Kidney (tissue), 13 donors: ENCODE measurements at regions not wholly inside any gene's neighbourhood (a gene's known extent, or its start where the extent isn't known, plus 50 kb on each side); places are given as distances from the start of the nearest gene placed in this dataset.

Experiments
- DNase-seq, 5 donors: peaks; one replicate each; pipeline ENCODE4 v3.0.0-alpha.2; 2013 to 2020
- FAIRE-seq: peaks from 2 replicates; lab custom pipeline; 2012; peaks lifted over from hg19 to GRCh38; lab: Jason Lieb, UNC
- H3K27ac ChIP-seq, 2 donors: one replicate each; pipeline ENCODE4 v1.7.0; 2013; ENCODE audit warnings: low read depth in 2 of 2, low read length in 2 of 2, inconsistent platforms in 1 of 2
- H3K27me3 ChIP-seq: one replicate; pipeline ENCODE4 v1.7.1; 2013; ENCODE audit warnings: low read length, inconsistent platforms; ENCODE audit not compliant: control insufficient read depth, insufficient read depth
- H3K36me3 ChIP-seq, 3 donors: one replicate each; pipeline versions ENCODE4 v1.7.0 to v1.7.1; 2013; ENCODE audit warnings: low read length in 3 of 3, control low read depth in 1 of 3, inconsistent platforms in 1 of 3; ENCODE audit not compliant: insufficient read depth in 3 of 3, control insufficient read depth in 2 of 3
- H3K4me1 ChIP-seq, 3 donors: one replicate each; pipeline versions ENCODE4 v1.7.0 to v1.7.1; 2013; ENCODE audit warnings: low read length in 3 of 3, inconsistent platforms in 1 of 3, low read depth in 1 of 3; ENCODE audit not compliant: control insufficient read depth in 2 of 3, insufficient read depth in 2 of 3
- H3K4me3 ChIP-seq, 3 donors: one replicate each; pipeline versions ENCODE4 v1.7.0 to v1.8.1; 2013; ENCODE audit warnings: low read length in 3 of 3, control low read depth in 1 of 3, inconsistent platforms in 1 of 3
- H3K9ac ChIP-seq, 3 donors: one replicate each; pipeline versions ENCODE4 v1.7.0 to v1.7.1; 2013; ENCODE audit warnings: low read length in 3 of 3, control low read depth in 1 of 3, inconsistent platforms in 1 of 3
- H3K9me3 ChIP-seq, 3 donors: one replicate each; pipeline versions ENCODE4 v1.7.0 to v1.7.1; 2013; ENCODE audit warnings: low read length in 3 of 3, control low read depth in 1 of 3, inconsistent platforms in 1 of 3; ENCODE audit not compliant: control insufficient read depth in 2 of 3, insufficient read depth in 1 of 3
- CTCF ChIP-seq: IDR thresholded peaks from 3 replicates; pipeline ENCODE4 v1.5.1; 2012; ENCODE audit warnings: mild to moderate bottlenecking, moderate library complexity, borderline replicate concordance; ENCODE audit not compliant: insufficient read depth; ENCODE audit errors: extremely low read depth
- intact Hi-C: fragments of 100-400 bp; cut with DNase I; formaldehyde crosslinking; loops from one replicate; pipeline ENCODE4 v1.11.1; 2022
- donor health status: control.
- donor health status: control.
- donor health status: control.
- donor health status: control.
- donor health status: control.
- donor health status: DM: yes; HTN: yes; CAD: no.
- donor health status: Normal renal cell carcinoma (clear cell type).

DNA sequence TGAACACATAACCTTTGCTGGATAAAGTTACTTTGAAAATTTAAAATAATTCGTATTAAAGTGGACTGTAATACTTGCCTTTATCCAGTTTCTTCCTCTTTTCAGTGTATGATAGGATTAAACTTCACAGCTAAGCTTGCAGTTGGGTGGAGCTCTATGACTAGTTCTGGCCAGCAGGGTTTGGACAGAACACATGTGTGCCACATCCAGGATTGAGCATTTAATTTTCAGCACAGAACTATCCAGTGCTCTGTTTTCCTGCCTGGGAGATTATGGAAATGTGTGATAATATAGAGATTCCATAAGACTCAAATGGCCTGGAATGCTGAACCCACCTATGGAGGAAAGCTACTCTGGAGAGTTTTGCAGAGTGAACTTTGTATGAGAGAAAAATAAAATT, 200.2 kb downstream of the OSR1 start:
- Histone ChIP-seq H3K9ac (no peak overlapping the region), H3K9me3 (peaks cover 0 to 6% (median 4%) of the 10 kb centered on the region in 3 donors), H3K4me3 (no peak overlapping the region), H3K27me3 (no peaks in the 10 kb centered on the region), H3K36me3 (no peaks in the 10 kb centered on the region), H3K4me1 (no peaks in the 10 kb centered on the region), H3K27ac (no peak overlapping the region)
- DNase-seq (no peak), FAIRE-seq (no peak)
- no peak for TF ChIP-seq CTCF
- intact Hi-C loops, result no loop called here

DNA sequence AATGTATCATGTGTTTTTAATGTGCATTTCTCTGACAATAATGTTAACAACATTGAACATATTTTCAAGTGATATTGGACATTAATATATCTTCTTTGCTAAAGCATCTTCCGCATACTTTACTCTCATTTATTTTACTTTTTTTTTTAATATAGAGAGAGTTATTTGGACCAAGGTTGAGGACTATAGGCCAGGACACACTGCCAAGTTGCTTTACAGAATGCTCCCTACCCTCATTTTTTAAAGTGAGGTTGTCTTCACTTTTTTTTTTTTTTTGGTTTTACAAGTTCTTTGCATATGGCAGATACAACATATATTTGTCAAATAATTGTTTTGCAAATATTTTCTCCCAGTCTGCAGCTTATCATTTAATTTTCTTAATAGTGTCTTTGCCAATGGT, 201.8 kb downstream of the OSR1 start:
- TF ChIP-seq CTCF, result no peak
- FAIRE-seq, result no peak
- no peak for DNase-seq
- H3K36me3 ChIP-seq, result no peaks in the 10 kb centered on the region
- H3K4me1 ChIP-seq, result no peaks in the 10 kb centered on the region
- intact Hi-C loops, result no loop called here
- H3K4me3 ChIP-seq, result no peak overlapping the region
- no peak overlapping the region for H3K9ac ChIP-seq
- no peak overlapping the region for H3K27ac ChIP-seq
- no peaks in the 10 kb centered on the region for H3K27me3 ChIP-seq
- peaks cover 0 to 4% (median 4%) of the 10 kb centered on the region in 3 donors for H3K9me3 ChIP-seq

- H3K9ac ChIP-seq, result no peak overlapping the region
- no peak for FAIRE-seq
These were observed 207.7 kb downstream of the OSR1 start for GRCh38 chr2:19150726-19151125.

More at GRCh38 chr2:19150726-19151125, 207.7 kb downstream of the OSR1 start:
- Histone ChIP-seq H3K27ac (no peak overlapping the region), H3K9me3 (peaks cover 0 to 8% (median 2%) of the 10 kb centered on the region in 3 donors), H3K36me3 (no peaks in the 10 kb centered on the region), H3K4me1 (no peaks in the 10 kb centered on the region), H3K4me3 (no peak overlapping the region), H3K27me3 (no peaks in the 10 kb centered on the region)
- intact Hi-C loops, result no loop called here
- no peak for TF ChIP-seq CTCF
- DNase-seq, result no peak
